ENCODE measurements at regions not wholly inside any gene's neighbourhood (a gene's known extent, or its start where the extent isn't known, plus 50 kb on each side); places are given as distances from the start of the nearest gene placed in this dataset.
A peak's percentile ranks its signal among the peaks of the same experiment; 100 is the strongest.

DNA sequence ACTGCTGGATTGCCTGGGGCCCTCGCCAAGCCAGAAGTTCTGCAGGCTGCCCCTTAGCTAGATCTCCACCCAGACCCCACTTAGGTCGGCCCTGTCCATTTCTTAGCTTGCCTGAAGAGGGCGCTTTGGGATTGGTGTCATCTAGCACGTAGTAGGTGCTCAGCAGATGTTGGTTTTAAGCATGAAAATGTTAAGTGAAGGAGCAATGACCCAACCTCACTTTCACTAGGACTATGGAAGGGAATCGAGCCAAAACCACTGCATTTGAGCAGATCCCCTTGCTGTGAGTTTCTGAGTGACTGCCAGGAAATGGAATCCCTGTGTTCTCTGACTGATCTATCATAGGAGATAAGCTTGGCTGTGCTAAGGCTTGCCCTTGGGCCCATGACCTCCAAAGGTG, 131.7 kb upstream of the EEPD1 start (continued):
- TF ChIP-seq SMC3 (IDR thresholded peaks at IDR 0.05; ENCODE audit: borderline replicate concordance, low read length) = peak; percentile 5; the same call in 1 of the 2 replicates

DNA sequence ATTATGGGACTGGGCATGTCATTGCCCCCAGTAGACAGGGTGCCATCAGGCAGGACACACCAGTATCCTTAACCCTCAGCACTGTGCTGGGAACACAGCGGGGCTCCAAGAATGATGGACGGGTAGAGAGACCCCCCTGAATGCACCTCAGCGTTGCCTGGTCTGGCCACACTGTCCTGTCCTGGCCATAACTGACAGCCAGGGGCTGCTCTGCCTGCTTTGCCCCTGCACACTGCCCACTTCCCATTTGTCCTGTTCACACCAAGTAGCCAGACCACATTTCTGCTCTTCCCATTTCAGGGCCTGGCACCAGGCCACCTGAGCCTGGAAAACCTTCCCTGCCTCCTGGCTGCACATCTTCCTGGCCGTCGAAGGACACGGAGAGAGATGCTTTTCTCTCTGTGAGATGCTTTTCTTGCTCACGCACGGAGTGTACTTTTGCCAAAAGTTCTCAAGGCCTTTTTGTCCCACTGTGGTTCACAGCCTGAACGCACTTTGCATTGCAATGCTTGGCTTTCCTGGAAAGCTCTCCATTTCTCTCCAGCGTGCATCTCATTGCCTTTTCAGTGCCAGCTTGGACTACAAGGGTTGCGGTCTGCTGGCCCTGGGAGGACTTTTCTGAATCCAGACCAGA, 131.0 kb upstream of the EEPD1 start:
- in situ Hi-C loops (cut with MboI) (no loop called here), intact Hi-C loops (cut with micrococcal nuclease; ENCODE audit: unreplicated experiment) (no loop called here)
- no peaks in the 10 kb centered on the region for H3K27me3 ChIP-seq (replicated peaks in 1 of 2; ENCODE audit: control insufficient read depth in 2 of 2, insufficient read depth in 2 of 2, low read length in 1 of 2)
- no peak for ATAC-seq
- H3K4me2 ChIP-seq (ENCODE audit: control insufficient read depth, insufficient read depth) = no peak overlapping the region
- POLR2A ChIA-PET = no interaction called here
- H3K36me3 ChIP-seq (ENCODE audit: control insufficient read depth in 2 of 2, insufficient read depth in 2 of 2, low read length in 1 of 2) = no peaks in the 10 kb centered on the region
- H2AFZ ChIP-seq (ENCODE audit: control insufficient read depth, low read depth, low read length) = no peak overlapping the region
- no peak overlapping the region for H3K9ac ChIP-seq (ENCODE audit: control insufficient read depth, insufficient read depth, low read length)
- CTCF ChIA-PET = interaction anchor here (1.0 to 3.5 kb wide), 13 partner anchors 10 to 296 kb away, joined by 3 to 21 read pairs (median 4); no protein-coding TSS in a partner anchor
- TF ChIP-seq, protein P1, sequence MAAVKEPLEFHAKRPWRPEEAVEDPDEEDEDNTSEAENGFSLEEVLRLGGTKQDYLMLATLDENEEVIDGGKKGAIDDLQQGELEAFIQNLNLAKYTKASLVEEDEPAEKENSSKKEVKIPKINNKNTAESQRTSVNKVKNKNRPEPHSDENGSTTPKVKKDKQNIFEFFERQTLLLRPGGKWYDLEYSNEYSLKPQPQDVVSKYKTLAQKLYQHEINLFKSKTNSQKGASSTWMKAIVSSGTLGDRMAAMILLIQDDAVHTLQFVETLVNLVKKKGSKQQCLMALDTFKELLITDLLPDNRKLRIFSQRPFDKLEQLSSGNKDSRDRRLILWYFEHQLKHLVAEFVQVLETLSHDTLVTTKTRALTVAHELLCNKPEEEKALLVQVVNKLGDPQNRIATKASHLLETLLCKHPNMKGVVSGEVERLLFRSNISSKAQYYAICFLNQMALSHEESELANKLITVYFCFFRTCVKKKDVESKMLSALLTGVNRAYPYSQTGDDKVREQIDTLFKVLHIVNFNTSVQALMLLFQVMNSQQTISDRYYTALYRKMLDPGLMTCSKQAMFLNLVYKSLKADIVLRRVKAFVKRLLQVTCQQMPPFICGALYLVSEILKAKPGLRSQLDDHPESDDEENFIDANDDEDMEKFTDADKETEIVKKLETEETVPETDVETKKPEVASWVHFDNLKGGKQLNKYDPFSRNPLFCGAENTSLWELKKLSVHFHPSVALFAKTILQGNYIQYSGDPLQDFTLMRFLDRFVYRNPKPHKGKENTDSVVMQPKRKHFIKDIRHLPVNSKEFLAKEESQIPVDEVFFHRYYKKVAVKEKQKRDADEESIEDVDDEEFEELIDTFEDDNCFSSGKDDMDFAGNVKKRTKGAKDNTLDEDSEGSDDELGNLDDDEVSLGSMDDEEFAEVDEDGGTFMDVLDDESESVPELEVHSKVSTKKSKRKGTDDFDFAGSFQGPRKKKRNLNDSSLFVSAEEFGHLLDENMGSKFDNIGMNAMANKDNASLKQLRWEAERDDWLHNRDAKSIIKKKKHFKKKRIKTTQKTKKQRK (IDR thresholded peaks at IDR 0.05; ENCODE audit: low read depth, low read length) = no peak
- no peak for TF ChIP-seq RCOR1 (conservative IDR thresholded peaks at IDR 0.05; ENCODE audit: low read depth, low read length)
- SMC1A ChIA-PET (ENCODE audit: uncharacterized antibody, unreplicated experiment) = interaction anchor here (1.0 to 2.0 kb wide), 9 partner anchors 24 to 367 kb away, joined by 3 to 15 read pairs (median 4); no protein-coding TSS in a partner anchor
- BruUV-seq (replicated peaks) = no TSS peak
- H3K9me3 ChIP-seq (replicated peaks; ENCODE audit: control insufficient read depth, insufficient read depth, low read length) = no peaks in the 10 kb centered on the region
- no peak for DNase-seq (ENCODE audit: low read depth, low spot score)
- RAD21 ChIA-PET (ENCODE audit: unreplicated experiment) = interaction anchor here (2.4 kb wide), 1 partner anchor 270 kb away, joined by 14 read pairs; no protein-coding TSS in a partner anchor
- H4K20me1 ChIP-seq (ENCODE audit: control insufficient read depth, insufficient read depth) = no peaks in the 10 kb centered on the region
- H3K4me1 ChIP-seq (ENCODE audit: control insufficient read depth, insufficient read depth, low read length) = no peaks in the 10 kb centered on the region
- 51% methylated on average over 11 of the region's 11 CpGs for WGBS (ENCODE audit: insufficient coverage, insufficient replicate concordance, low lambda C conversion rate, missing lambda C conversion rate)
- no peaks in the 10 kb centered on the region for H3K79me2 ChIP-seq (ENCODE audit: control insufficient read depth, insufficient read depth, low read length)
- no peak overlapping the region for H3K27ac ChIP-seq (ENCODE audit: control insufficient read depth, insufficient read depth)
- no peak overlapping the region for H3K4me3 ChIP-seq
- FAIRE-seq = no peak
